ENCODE measurements at regions not wholly inside any gene's neighbourhood (a gene's known extent, or its start where the extent isn't known, plus 50 kb on each side); places are given as distances from the start of the nearest gene placed in this dataset.
"Not testable (repeated sequence)": the region's sequence is repeated elsewhere in the genome, so short reads cannot be mapped to it uniquely, and the experiment has no call there.

DNA sequence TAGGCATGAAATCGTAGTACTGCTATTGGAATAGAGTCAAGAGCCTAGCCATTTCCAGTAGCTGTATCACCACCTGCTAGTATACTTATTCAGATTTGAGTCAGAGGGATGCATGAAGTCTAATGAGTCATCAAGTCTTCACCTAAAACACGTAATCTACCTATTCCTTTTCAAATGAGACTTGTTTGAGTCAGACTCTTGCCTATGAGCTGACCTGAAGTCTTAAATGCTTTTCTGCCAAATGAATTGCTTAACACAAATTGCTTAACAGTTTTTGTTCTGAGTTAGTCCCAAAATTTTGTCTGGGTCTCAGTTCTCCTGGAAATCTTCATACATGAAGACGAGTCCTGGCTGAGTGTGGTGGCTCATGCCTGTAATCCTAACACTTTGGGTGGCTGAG is 165.2 kb downstream of the GNAT3 start:
- DNase-seq, result no peak

DNA sequence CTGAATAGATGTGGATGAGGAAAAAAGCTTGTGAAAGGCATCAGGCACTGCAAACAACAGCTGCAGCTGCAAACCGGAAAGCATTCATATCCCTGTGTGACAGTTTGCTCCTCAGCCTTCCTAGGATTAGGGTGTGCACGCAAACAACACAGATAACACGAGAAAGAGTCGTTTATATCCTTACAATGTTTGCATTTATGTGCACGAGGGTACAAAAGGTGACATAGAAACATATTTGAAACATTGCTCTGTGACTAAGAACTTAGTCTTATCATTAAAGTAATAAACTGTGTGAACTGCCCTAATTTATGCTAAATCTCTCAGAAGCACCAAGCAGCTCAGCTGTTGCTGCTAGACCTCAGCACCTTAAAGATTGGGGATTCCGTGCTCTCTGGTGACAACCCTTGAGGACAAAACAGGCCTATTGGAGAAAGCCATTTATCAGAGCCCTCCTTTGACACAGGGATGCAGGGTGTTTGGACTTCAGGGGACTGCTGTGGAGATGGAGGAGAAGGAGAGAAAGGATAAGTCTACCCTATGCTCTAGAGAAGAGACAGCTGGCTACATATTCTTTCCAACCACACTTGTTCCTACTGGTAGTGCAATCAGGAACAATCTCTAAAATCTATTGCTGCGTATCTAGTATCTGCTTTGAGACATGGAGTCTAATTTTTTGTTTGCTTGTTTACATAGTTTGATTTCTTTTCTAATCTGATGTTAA is 176.2 kb downstream of the GNAT3 start:
- DNase-seq, result no peak

DNA sequence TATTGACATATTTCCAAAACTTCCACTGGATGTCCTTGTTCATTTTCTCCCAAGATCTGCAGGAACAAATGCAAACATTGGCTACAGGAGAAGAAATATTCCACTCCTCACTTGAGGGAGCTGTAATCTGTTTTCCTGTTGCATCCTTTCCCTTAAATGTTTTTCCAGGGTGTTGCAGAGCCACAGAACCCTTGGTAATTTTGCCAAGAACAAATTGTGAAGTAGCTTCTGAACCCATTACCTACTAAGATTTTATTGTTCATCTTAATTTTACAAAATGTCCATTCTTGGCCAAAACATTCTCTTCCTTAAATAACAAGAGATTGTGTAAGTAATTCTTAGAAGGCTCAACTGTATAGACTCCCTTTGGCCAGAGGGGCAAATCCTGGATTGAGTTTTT is 177.0 kb downstream of the GNAT3 start:
- no peak for DNase-seq

DNA sequence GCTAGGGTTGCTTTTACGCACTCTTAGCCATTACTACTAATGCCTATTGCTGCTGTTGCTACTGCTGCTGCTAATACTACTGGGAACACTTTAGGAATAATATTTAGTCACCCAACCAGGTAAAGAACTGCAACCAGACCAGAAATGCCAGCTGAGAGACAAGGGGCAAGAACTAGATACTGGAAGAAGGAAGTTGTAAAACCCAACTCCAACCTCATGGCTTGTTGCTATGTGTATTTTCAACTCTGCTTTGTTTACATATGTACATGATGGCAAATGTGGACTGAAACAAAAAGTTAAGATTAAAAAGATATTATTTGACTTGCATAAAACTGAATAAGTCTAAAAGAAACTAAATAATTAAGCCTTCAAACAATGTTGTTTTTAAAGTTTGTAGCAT is 177.7 kb downstream of the GNAT3 start:
- DNase-seq, result no peak

DNA sequence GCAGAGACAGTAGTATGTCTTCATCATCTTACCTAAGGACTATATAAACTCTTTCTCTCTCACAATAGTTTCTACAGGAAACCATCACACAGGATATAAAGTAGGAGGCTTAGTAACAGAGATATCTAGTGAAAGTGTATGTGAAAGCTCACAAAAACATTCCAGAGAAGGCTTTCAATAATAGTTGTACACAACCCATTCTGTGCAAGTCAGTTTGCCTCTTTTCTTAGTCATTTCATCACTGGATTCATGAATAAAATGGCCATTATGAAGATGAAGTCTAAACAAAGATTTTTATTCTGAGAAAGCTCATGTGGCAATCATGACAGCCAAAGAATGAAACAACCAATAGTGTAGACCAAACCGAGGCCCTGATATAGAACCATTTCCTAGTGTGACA is 178.8 kb downstream of the GNAT3 start:
- no peak for DNase-seq

- peak; percentile 32 for DNase-seq
Measured at GRCh38 chr7:80330434-80330833, 181.4 kb downstream of the GNAT3 start.

DNA sequence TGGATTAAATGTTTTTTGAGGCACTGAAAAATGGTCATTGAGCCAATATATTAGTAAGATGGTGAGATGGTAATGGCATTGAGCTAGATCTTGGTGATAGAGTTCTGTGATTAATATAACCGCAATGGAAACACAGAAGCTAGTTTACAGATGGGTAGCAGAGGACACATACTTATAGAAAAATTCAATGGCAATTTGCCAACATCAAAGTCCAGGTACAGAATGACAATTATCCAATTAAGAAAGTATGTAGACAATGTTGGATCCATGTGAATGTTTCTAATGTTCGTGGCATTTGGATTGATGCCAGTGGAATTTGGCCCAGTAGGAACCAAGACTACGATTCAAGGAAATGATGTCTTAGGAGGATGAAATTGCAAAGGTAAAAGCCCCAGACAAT is 187.8 kb downstream of the GNAT3 start:
- DNase-seq, result no peak

- no peak for DNase-seq
Measured at GRCh38 chr7:80319461-80319860, 184.8 kb downstream of the GNAI1 start.

- DNase-seq, result no peak
Measured at GRCh38 chr7:80318081-80318480, 183.4 kb downstream of the GNAI1 start.

DNA sequence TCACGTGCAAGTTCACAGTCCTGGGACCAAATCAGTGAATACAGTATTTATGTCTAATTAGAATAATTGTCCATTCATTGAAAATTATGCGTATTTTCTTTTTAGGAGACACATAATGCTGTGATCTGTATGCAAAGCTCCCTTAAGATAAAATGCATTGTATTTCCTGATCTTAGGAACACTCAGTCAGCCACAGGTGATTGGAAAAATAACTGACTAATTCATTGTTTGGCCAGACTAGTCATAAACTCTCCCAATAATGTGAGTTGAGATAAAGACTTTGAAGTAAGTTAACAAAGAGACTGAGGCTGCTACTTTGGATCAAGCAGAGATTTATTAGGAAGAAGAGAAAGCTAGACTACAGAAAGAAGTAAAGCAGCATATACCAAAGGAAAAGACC is 182.2 kb downstream of the GNAI1 start:
- DNase-seq, result no peak

DNA sequence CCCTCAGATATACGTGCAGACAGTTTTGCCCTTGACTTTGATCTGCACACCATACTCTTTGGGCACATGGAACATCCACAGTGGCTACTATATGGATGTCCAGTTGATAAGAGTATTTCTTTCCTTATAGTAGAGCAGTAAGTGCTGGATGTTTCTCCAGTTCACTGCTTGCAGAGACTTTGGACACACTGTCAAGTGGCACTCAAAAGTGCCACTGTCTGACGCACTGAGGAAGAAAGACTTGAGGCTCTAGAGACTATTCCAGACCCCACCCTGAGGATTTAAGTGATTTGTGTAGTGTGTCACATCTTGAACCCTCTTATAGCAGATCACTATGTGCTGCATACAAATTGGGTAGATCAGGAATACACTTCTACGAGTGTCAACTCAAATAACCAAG is 179.1 kb downstream of the GNAI1 start:
- DNase-seq, result no peak

DNA sequence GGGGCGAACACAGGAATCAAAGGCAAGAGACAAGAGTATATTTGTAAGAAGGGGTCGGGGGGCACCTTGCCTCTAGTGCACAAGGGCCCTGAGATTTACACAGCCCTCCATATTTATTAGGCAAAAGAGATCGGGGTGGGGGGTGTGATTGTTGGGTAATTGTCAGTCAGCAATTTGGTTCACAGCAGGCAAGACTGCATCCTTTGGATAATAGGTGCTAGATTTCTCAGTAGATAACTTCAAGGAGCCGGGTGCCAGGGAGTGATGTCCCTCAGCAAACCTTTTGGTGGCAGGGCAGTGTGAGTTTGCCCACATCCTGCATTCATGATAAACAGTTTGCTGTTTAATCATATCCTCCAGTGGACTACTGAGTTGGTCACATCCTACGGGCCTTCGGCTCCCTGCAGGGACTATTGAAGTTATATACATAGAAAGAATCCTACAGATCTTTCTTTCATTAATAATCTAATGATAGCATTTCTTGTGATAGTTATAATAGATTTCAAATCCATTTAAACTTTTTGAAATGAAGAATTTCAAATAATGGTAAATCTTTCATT is 178.5 kb downstream of the GNAI1 start:
- no peak for DNase-seq

DNA sequence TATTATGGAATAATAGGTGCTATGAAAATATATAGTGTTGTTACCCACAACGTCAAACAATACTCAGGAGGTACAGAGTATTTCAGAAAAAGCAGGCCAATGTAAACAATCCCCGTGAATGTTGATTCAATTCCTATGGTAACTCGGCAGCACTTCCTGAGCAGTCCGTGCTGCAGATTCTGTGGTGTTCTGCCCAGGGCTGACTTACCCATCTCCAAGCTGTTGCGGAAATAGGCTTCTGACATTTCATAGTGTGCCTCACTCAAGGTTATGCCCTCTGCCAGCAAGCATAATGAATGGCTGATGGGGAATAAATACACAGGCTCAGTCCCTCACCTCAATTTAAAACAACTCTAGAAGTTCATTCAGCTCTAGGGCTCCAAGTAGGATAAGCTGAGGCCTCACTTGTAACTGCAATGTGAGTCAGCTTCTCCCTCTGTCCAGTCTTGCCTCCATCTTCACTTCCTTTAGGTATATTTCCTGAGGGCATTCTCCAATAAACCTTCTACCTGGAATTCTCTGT is 177.6 kb downstream of the GNAI1 start:
- DNase-seq, result peak; percentile 64

DNA sequence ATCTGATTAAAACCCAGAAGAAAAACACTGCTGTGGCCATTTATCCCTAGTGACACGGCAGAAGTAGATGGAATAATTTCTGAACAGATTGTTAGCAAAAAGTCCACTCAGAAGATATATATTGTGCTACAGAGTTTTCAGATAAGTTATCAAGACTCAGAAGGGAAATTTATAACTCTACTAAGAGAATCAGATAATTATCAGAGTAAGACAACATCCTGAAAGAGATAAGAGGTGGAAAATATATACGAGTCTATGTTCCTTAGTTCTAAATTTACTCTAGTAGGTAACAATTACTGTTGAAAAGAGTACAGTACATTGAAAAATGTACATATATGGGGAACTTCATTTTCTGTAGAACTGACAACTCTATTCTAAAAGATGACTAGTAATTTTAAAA is 176.7 kb downstream of the GNAI1 start:
- no peak for DNase-seq

GRCh38 chr7:80309971-80310549 is 175.4 kb downstream of the GNAI1 start:
- DNase-seq, result no peak

- no peak for DNase-seq
Measured at GRCh38 chr7:80309377-80309776, 174.7 kb downstream of the GNAI1 start.

- DNase-seq, result peak; percentile 54
Measured at GRCh38 chr7:80307227-80307856, 172.7 kb downstream of the GNAI1 start.

DNA sequence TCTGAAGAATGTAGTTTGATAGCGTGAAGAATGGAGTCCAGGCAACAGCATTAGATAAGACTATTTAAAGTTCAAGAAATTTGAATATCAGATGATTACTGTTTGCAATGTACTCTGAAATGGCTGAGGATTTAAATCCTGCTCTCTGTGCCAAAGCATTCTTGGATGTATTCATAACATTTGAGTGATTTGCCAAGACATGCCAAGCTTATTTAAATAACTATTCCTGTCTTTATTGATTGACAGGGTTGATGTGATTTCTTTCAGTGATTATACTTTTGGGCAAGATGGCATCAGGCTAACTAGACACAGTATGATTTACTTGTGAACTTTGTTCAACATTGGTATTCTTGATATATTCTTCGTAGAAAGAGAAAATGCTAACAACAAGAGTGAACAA is 168.7 kb downstream of the GNAI1 start:
- no peak for DNase-seq

DNA sequence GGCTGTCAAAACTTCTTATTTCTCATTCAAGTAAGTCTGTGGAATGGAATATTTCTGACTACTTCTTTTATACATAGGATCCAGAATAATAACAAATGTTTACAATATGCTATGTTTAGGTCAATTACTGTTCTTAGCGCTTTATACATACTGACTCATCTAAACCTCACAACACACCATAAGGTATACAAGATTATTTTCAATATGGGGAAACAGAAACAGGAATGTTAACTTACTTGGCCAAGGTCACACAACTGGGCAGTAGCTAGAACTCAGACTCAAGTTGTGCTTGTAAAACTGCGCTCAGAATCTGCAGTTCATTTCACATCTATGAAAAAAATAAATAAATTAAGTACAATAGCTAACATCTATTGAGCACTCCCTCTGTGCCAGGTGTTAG is 168.0 kb downstream of the GNAI1 start:
- DNase-seq, result no peak

- DNase-seq, result no peak
Measured at GRCh38 chr7:80302078-80302477, 167.4 kb downstream of the GNAI1 start.

GRCh38 chr7:80298201-80298600 is 163.6 kb downstream of the GNAI1 start:
- no peak for DNase-seq

DNA sequence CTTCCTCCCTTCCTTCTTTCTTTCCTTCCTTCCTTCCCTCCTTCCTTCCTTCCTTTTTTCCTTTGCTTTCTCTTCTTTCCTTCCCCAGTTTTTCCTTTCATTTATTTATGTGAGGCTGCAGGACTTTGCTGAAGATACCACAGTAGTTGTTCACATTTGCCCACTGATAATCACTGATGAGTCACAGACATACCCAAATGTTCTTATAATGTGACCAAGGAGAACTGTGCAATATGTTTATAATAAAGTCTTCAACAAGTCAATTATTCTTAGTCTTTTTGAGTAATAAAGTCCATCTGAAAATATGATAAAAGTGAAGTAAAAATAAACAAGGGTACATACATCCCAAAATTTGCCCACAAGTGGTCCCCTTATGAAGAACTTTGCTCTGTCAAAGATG is 159.7 kb downstream of the GNAI1 start:
- no peak for DNase-seq

DNA sequence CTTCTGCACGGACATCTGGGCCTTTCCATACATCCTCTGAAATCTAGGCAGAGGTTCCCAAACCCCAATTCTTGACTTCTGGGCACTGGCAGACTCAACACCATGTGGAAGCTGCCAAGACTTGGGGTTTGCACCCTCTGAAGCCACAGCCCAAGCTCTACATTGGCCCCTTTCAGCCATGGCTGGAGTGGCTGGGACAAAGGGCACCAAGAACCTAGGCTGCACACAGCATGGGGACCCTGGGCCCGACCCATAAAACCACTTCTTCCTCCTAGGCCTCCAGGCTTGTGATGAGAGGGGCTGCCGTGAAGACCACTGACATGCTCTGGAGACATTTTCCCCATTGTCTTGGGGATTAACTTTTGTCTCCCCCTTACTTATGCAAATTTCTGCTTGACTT is 158.0 kb downstream of the GNAI1 start:
- DNase-seq, result not testable (repeated sequence)

Data from amniotic stem cell (primary cell).